ENCODE measurements at regions not wholly inside any gene's neighbourhood (a gene's known extent, or its start where the extent isn't known, plus 50 kb on each side); places are given as distances from the start of the nearest gene placed in this dataset.
"Not testable (repeated sequence)": the region's sequence is repeated elsewhere in the genome, so short reads cannot be mapped to it uniquely, and the experiment has no call there.

DNA sequence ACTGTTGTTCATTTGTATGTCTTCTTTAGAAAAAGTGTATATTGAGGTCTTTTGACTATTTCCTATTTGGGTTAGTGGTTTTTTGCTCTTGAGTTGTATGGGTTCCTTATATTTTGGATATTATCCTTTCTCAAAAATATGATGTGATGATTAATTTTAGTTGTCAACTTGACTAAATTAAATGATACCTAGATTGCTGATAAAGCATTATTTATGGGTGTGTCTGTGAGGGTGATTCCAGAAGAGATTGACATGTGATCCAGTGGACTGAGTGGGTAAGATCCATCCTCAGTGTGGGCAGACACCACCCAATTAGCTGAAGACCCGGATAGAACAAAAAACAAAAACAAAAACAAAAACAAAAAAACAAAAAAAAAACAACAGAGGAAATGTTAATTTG lies 115.1 kb upstream of the KIF2A start:
- Histone ChIP-seq H3K9me3 (ENCODE audit: control insufficient read depth, low read length) (peaks cover 36% of the 10 kb centered on the region), H3K36me3 (ENCODE audit: control insufficient read depth, insufficient read depth, low read length) (no peaks in the 10 kb centered on the region), H3K9ac (ENCODE audit: extremely low read depth, low read length, poor library complexity, severe bottlenecking) (no peak overlapping the region), H3K4me3 (ENCODE audit: low read length) (no peak overlapping the region), H3K4me1 (ENCODE audit: control insufficient read depth, insufficient read depth, low read length) (no peaks in the 10 kb centered on the region), H3K27me3 (ENCODE audit: control insufficient read depth, insufficient read depth, low read length, poor library complexity, severe bottlenecking) (no peaks in the 10 kb centered on the region), H3K27ac (ENCODE audit: low read depth, low read length) (no peak overlapping the region)
- no peak for DNase-seq
- Mint-ChIP-seq H3K4me3 (no peak overlapping the region), H3K9me3 (peaks cover 30% of the 10 kb centered on the region), H3K27ac (no peak overlapping the region), H3K27me3 (ENCODE audit: insufficient read depth) (peaks cover 3% of the 10 kb centered on the region), H3K36me3 (ENCODE audit: low read depth) (peaks cover 3% of the 10 kb centered on the region), H3K4me1 (no peaks in the 10 kb centered on the region)
- TF ChIP-seq, protein P1, sequence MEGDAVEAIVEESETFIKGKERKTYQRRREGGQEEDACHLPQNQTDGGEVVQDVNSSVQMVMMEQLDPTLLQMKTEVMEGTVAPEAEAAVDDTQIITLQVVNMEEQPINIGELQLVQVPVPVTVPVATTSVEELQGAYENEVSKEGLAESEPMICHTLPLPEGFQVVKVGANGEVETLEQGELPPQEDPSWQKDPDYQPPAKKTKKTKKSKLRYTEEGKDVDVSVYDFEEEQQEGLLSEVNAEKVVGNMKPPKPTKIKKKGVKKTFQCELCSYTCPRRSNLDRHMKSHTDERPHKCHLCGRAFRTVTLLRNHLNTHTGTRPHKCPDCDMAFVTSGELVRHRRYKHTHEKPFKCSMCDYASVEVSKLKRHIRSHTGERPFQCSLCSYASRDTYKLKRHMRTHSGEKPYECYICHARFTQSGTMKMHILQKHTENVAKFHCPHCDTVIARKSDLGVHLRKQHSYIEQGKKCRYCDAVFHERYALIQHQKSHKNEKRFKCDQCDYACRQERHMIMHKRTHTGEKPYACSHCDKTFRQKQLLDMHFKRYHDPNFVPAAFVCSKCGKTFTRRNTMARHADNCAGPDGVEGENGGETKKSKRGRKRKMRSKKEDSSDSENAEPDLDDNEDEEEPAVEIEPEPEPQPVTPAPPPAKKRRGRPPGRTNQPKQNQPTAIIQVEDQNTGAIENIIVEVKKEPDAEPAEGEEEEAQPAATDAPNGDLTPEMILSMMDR (conservative IDR thresholded peaks at IDR 0.05), result no peak
- WGBS, 2 experiments (ENCODE audit: insufficient coverage in 1 of 2, insufficient read length in 1 of 2), result 0% methylated on average over 1 of the region's 1 CpG; no CpG with 5 or more reads in 1 of the 2 experiments

DNA sequence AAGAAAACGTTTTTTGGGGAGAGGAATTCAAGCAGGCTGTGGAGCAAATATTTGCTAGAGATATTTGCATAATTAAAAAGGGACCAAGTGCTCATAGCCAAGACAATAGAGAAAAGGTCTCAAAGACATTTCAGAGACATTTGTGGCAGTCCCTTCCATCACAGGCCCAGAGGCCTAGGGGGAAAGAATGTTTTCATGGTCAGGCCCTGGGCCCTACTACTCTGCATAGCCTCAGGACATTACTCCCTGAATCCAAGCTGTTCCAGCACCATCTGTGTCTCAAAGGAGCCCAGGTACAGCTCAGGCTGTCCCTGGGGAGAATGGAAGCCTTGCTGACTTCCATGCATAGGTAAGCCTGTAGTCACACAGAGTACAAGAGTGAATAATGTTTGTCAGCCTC lies 113.0 kb upstream of the KIF2A start:
- Mint-ChIP-seq H3K4me1 (no peaks in the 10 kb centered on the region), H3K27me3 (ENCODE audit: insufficient read depth) (peaks cover 3% of the 10 kb centered on the region), H3K27ac (no peak overlapping the region), H3K36me3 (ENCODE audit: low read depth) (peaks cover 3% of the 10 kb centered on the region), H3K9me3 (peaks cover 30% of the 10 kb centered on the region), H3K4me3 (no peak overlapping the region)
- Histone ChIP-seq H3K9ac (ENCODE audit: extremely low read depth, low read length, poor library complexity, severe bottlenecking) (no peak overlapping the region), H3K27me3 (ENCODE audit: control insufficient read depth, insufficient read depth, low read length, poor library complexity, severe bottlenecking) (no peaks in the 10 kb centered on the region), H3K27ac (ENCODE audit: low read depth, low read length) (no peak overlapping the region), H3K9me3 (ENCODE audit: control insufficient read depth, low read length) (peaks cover 36% of the 10 kb centered on the region), H3K4me3 (ENCODE audit: low read length) (no peak overlapping the region), H3K36me3 (ENCODE audit: control insufficient read depth, insufficient read depth, low read length) (no peaks in the 10 kb centered on the region), H3K4me1 (ENCODE audit: control insufficient read depth, insufficient read depth, low read length) (no peaks in the 10 kb centered on the region)
- 86 to 100% methylated on average over 1 of the region's 1 CpG for WGBS, 2 experiments (ENCODE audit: insufficient coverage in 1 of 2, insufficient read length in 1 of 2)
- DNase-seq, result no peak
- TF ChIP-seq, protein P1 (conservative IDR thresholded peaks at IDR 0.05), result no peak

GRCh38 chr5:62196532-62196931 lies 109.5 kb upstream of the KIF2A start:
- DNase-seq; H3K27ac ChIP-seq (ENCODE audit: low read depth, low read length): not testable (repeated sequence)

GRCh38 chr5:62197697-62198096 lies 108.3 kb upstream of the KIF2A start:
- Histone ChIP-seq H3K27ac (ENCODE audit: low read depth, low read length) (no peak overlapping the region), H3K9me3 (ENCODE audit: control insufficient read depth, low read length) (peaks cover 22% of the 10 kb centered on the region), H3K4me1 (ENCODE audit: control insufficient read depth, insufficient read depth, low read length) (no peaks in the 10 kb centered on the region), H3K4me3 (ENCODE audit: low read length) (no peak overlapping the region), H3K27me3 (ENCODE audit: control insufficient read depth, insufficient read depth, low read length, poor library complexity, severe bottlenecking) (no peaks in the 10 kb centered on the region), H3K9ac (ENCODE audit: extremely low read depth, low read length, poor library complexity, severe bottlenecking) (no peak overlapping the region), H3K36me3 (ENCODE audit: control insufficient read depth, insufficient read depth, low read length) (no peaks in the 10 kb centered on the region)
- Mint-ChIP-seq H3K27ac (no peak overlapping the region), H3K4me1 (no peaks in the 10 kb centered on the region), H3K27me3 (ENCODE audit: insufficient read depth) (peaks cover 3% of the 10 kb centered on the region), H3K36me3 (ENCODE audit: low read depth) (peaks cover 3% of the 10 kb centered on the region), H3K9me3 (peaks cover 17% of the 10 kb centered on the region), H3K4me3 (no peak overlapping the region)
- DNase-seq, result no peak
- 85 to 100% methylated on average over 1 to 2 of the region's 2 CpGs for WGBS, 2 experiments (ENCODE audit: insufficient coverage in 1 of 2, insufficient read length in 1 of 2)
- TF ChIP-seq, protein P1 (conservative IDR thresholded peaks at IDR 0.05), result peak; percentile 45

More at GRCh38 chr5:62196532-62196931, 109.5 kb upstream of the KIF2A start:
- not testable (repeated sequence) for H3K27me3 Mint-ChIP-seq (ENCODE audit: insufficient read depth); H3K4me3 ChIP-seq (ENCODE audit: low read length); H3K27me3 ChIP-seq (ENCODE audit: control insufficient read depth, insufficient read depth, low read length, poor library complexity, severe bottlenecking); H3K9ac ChIP-seq (ENCODE audit: extremely low read depth, low read length, poor library complexity, severe bottlenecking); H3K27ac Mint-ChIP-seq; H3K4me1 Mint-ChIP-seq; H3K4me3 Mint-ChIP-seq; H3K36me3 ChIP-seq (ENCODE audit: control insufficient read depth, insufficient read depth, low read length); H3K36me3 Mint-ChIP-seq (ENCODE audit: low read depth); H3K4me1 ChIP-seq (ENCODE audit: control insufficient read depth, insufficient read depth, low read length)
- H3K9me3 Mint-ChIP-seq, result peaks cover 27% of the 10 kb centered on the region
- peaks cover 32% of the 10 kb centered on the region for H3K9me3 ChIP-seq (ENCODE audit: control insufficient read depth, low read length)
- WGBS, 2 experiments (ENCODE audit: insufficient coverage in 1 of 2, insufficient read length in 1 of 2), result 91 to 92% methylated on average over 2 to 5 of the region's 5 CpGs
